ENCODE measurements at regions not wholly inside any gene's neighbourhood (a gene's known extent, or its start where the extent isn't known, plus 50 kb on each side); places are given as distances from the start of the nearest gene placed in this dataset.
"Not testable (repeated sequence)": the region's sequence is repeated elsewhere in the genome, so short reads cannot be mapped to it uniquely, and the experiment has no call there.

DNA sequence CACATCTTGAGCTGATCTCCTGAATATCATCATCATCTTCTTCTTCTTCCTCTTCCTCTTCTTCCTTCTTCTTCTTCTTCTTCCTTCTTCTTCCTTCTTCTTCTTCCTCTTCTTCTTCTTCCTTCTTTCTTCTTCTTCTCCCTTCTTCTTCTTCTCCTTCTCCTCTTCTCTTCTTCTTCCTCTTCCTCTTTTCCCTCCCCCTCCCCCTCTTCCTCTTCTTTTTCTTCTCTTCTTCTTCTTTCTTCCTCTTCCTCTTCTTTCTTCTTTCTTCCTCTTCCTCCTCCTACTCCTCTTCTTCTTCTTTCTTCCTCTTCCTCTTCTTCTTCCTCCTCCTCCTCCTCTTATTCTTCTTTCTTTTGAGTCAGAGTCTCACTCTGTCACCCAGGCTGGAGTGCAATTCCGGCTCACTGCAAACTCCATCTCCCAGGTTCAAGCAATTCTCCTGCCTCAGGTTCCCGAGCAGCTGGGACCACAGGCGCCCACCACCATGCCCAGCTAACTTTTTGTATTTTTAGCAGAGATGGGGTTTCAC lies 197.9 kb upstream of the NANOGP8 start:
- H3K9me3 ChIP-seq (ENCODE audit: control insufficient read depth, insufficient read depth, low read depth, low read length): peaks cover 21% of the 10 kb centered on the region
- H3K36me3 ChIP-seq (ENCODE audit: control insufficient read depth, insufficient read depth, low read length): no peaks in the 10 kb centered on the region
- no peak overlapping the region for H3K27ac ChIP-seq (ENCODE audit: low read depth, low read length)
- no peak overlapping the region for H3K4me3 ChIP-seq (ENCODE audit: low read depth, low read length)
- no peak overlapping the region for H3K9ac ChIP-seq (ENCODE audit: low read length)
- no peaks in the 10 kb centered on the region for H3K4me1 ChIP-seq (ENCODE audit: control insufficient read depth, insufficient read depth, low read length)
- H3K27me3 ChIP-seq (ENCODE audit: control insufficient read depth, insufficient read depth, low read length): no peaks in the 10 kb centered on the region

DNA sequence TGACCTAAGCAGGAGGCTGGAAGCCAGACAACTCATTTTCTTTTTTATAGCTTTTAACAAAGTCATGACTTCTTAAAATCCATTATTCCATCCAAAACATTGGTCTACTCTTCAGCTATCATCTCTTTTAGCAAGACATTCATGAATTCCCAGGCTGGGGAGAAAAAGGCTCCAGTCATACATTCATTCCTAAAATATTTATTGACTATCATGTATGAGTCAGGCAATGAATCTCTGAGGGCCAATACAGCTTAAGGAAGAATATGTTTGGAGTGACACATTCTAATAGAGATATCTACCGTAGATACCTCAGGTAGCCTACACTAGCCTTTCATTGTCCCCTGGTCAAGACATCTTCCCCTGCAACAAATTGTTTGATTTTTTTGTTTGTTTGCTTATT lies 196.4 kb upstream of the NANOGP8 start:
- Histone ChIP-seq H3K27ac (ENCODE audit: low read depth, low read length) (no peak overlapping the region), H3K27me3 (ENCODE audit: control insufficient read depth, insufficient read depth, low read length) (no peaks in the 10 kb centered on the region), H3K4me3 (ENCODE audit: low read depth, low read length) (no peak overlapping the region), H3K9me3 (ENCODE audit: control insufficient read depth, insufficient read depth, low read depth, low read length) (peaks cover 36% of the 10 kb centered on the region), H3K36me3 (ENCODE audit: control insufficient read depth, insufficient read depth, low read length) (no peaks in the 10 kb centered on the region), H3K4me1 (ENCODE audit: control insufficient read depth, insufficient read depth, low read length) (no peaks in the 10 kb centered on the region), H3K9ac (ENCODE audit: low read length) (no peak overlapping the region)

DNA sequence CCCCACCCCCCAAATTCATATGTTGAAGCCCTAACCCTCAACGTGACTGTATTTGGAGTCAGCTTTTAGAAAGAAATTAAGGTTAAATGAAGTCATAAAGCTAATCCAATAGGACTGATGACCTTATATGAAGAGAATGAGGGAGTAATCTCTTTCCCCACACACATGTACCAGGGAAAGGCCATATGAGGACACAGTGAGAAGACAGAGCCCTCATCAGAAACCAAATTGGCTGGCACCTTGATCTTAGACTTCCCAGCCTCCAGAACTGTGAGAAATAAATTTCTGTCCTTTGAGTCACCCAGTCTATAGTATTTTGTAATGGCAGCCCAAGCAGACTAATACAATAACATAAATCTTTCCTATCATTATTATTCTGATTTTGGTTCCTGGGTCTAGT lies 194.7 kb upstream of the NANOGP8 start:
- peaks cover 34% of the 10 kb centered on the region for H3K9me3 ChIP-seq (ENCODE audit: control insufficient read depth, insufficient read depth, low read depth, low read length)
- no peak overlapping the region for H3K27ac ChIP-seq (ENCODE audit: low read depth, low read length)
- no peaks in the 10 kb centered on the region for H3K4me1 ChIP-seq (ENCODE audit: control insufficient read depth, insufficient read depth, low read length)
- no peak overlapping the region for H3K4me3 ChIP-seq (ENCODE audit: low read depth, low read length)
- H3K36me3 ChIP-seq (ENCODE audit: control insufficient read depth, insufficient read depth, low read length): no peaks in the 10 kb centered on the region
- H3K9ac ChIP-seq (ENCODE audit: low read length): no peak overlapping the region
- H3K27me3 ChIP-seq (ENCODE audit: control insufficient read depth, insufficient read depth, low read length): no peaks in the 10 kb centered on the region

DNA sequence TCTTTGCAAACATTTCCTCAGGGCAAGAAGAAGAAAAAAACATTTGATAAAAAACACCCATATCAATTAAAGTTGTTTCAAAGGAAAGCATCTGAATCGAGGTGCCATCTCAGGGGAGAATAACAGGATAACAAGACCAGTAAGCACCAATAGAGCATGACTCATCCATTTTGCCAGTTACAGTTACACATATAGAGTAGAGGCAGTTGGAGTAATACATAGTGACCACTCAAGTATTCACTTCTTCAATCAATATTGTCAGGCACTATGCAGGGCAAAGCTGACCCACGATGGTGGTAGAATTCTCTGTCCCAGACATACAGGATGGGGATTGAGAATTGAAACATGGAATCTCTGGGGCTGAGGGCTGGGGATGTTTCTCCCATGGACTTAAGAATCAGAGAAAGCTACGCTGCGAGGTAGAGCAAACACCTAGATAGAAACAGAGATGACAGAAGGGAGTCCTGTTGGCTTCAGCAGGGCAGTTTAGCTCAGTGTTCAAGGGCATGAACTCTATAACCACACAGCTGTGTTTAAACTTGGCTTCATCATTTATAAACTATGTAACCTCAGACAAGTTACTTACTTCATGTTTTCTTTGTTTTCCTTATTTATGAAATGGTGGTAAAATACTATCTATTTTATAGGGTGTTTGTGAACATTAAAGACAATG lies 186.4 kb upstream of the NANOGP8 start:
- no peak overlapping the region for H3K27ac ChIP-seq (ENCODE audit: low read depth, low read length)
- no peak overlapping the region for H3K4me3 ChIP-seq (ENCODE audit: low read depth, low read length)
- peaks cover 5% of the 10 kb centered on the region; the same call in 1 of the 2 replicates for H3K9me3 ChIP-seq (ENCODE audit: control insufficient read depth, insufficient read depth, low read depth, low read length)
- H3K9ac ChIP-seq (ENCODE audit: low read length): no peak overlapping the region
- no peaks in the 10 kb centered on the region for H3K27me3 ChIP-seq (ENCODE audit: control insufficient read depth, insufficient read depth, low read length)
- H3K4me1 ChIP-seq (ENCODE audit: control insufficient read depth, insufficient read depth, low read length): peaks cover 4% of the 10 kb centered on the region; the same call in 1 of the 2 replicates
- H3K36me3 ChIP-seq (ENCODE audit: control insufficient read depth, insufficient read depth, low read length): no peaks in the 10 kb centered on the region

DNA sequence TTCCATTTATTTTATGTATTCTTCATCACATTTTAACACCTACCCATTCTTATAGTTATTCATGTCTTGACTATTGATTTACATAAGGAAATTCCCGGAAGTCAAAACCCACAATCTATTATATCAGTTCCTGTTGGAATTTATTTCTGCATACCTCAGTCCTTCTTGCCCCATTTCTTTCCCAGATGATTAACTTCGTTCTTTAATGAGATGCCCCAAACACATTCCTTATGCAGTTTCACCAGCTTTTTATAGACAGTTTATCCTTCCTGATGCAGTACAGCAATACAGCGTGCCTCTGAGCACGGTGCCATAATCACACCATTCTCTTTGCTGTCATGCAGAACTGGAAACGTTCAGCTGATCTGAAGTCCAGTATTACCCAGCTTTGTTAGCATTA lies 175.8 kb upstream of the NANOGP8 start:
- Histone ChIP-seq H3K4me1 (ENCODE audit: control insufficient read depth, insufficient read depth, low read length) (peaks cover 24% of the 10 kb centered on the region; the same call in 1 of the 2 replicates), H3K9me3 (ENCODE audit: control insufficient read depth, insufficient read depth, low read depth, low read length) (no peaks in the 10 kb centered on the region), H3K4me3 (ENCODE audit: low read depth, low read length) (no peak overlapping the region), H3K27me3 (ENCODE audit: control insufficient read depth, insufficient read depth, low read length) (no peaks in the 10 kb centered on the region), H3K36me3 (ENCODE audit: control insufficient read depth, insufficient read depth, low read length) (no peaks in the 10 kb centered on the region), H3K27ac (ENCODE audit: low read depth, low read length) (no peak overlapping the region), H3K9ac (ENCODE audit: low read length) (no peak overlapping the region)

DNA sequence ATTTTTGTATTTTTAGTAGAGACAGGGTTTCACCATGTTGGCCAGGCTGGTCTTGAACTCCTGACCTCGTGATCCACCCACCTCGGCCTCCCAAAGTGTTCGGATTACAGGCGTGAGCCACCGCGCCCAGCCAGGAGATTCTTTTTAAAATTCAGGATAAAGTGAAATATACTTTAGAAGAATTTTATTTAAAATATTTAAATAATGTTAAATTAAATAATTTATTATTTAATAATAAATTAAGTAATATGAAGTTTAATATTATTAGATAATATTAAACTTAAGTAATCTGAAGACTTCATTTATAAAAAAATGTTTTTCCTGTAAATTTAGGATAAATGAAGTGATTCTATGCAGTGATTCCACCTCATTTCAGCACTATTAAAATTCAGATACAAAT lies 175.2 kb upstream of the NANOGP8 start:
- not testable (repeated sequence) for H3K36me3 ChIP-seq (ENCODE audit: control insufficient read depth, insufficient read depth, low read length); H3K27ac ChIP-seq (ENCODE audit: low read depth, low read length); H3K4me3 ChIP-seq (ENCODE audit: low read depth, low read length); H3K27me3 ChIP-seq (ENCODE audit: control insufficient read depth, insufficient read depth, low read length); H3K9me3 ChIP-seq (ENCODE audit: control insufficient read depth, insufficient read depth, low read depth, low read length); H3K9ac ChIP-seq (ENCODE audit: low read length)
- peaks cover 22% of the 10 kb centered on the region for H3K4me1 ChIP-seq (ENCODE audit: control insufficient read depth, insufficient read depth, low read length)

DNA sequence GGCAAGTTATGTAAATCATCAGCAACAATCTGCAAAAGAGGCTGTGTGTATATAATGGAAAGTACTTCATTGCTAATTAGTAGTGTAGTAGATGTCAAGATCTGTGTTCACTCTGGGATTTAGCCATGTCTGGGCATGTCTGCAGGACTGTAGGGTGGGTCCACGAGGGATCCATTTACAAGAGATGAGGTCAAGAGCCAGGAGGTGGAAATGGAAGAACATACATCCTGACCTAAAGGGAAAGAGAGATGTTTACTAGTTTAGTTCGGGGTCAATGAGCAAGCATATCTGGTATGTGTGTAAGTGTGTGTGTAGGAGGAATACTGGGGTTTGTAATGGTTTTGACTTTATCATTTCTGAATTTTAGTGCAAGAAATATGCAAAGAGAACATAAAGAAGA lies 171.5 kb upstream of the NANOGP8 start:
- Histone ChIP-seq H3K9me3 (ENCODE audit: control insufficient read depth, insufficient read depth, low read depth, low read length) (no peaks in the 10 kb centered on the region), H3K27ac (ENCODE audit: low read depth, low read length) (peak overlapping the region; percentile 1; the same call in 1 of the 2 replicates), H3K27me3 (ENCODE audit: control insufficient read depth, insufficient read depth, low read length) (no peaks in the 10 kb centered on the region), H3K4me3 (ENCODE audit: low read depth, low read length) (no peak overlapping the region), H3K9ac (ENCODE audit: low read length) (peak overlapping the region; percentile 23), H3K36me3 (ENCODE audit: control insufficient read depth, insufficient read depth, low read length) (no peaks in the 10 kb centered on the region), H3K4me1 (ENCODE audit: control insufficient read depth, insufficient read depth, low read length) (peaks cover 54% of the 10 kb centered on the region)

DNA sequence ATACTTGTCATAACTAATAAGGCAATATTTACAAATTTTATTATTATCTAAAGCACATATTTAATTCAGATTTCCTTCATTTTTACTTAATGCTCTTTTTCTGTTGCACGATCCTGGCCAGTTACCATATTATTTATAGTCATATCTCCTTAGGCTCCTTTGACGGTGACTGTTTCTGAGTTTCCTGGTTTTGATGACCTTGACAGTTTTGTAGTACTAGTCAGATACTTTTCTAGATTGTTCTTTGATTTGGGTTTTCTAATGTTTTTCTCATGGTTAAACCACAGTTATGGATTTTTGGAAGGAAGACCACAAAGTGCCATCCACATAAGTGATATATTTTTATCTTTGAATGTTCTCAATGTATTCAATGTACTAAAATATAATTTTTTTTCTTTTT lies 171.0 kb upstream of the NANOGP8 start:
- Histone ChIP-seq H3K9me3 (ENCODE audit: control insufficient read depth, insufficient read depth, low read depth, low read length) (no peaks in the 10 kb centered on the region), H3K4me3 (ENCODE audit: low read depth, low read length) (no peak overlapping the region), H3K27me3 (ENCODE audit: control insufficient read depth, insufficient read depth, low read length) (no peaks in the 10 kb centered on the region), H3K9ac (ENCODE audit: low read length) (no peak overlapping the region), H3K27ac (ENCODE audit: low read depth, low read length) (no peak overlapping the region), H3K4me1 (ENCODE audit: control insufficient read depth, insufficient read depth, low read length) (peaks cover 58% of the 10 kb centered on the region), H3K36me3 (ENCODE audit: control insufficient read depth, insufficient read depth, low read length) (no peaks in the 10 kb centered on the region)

DNA sequence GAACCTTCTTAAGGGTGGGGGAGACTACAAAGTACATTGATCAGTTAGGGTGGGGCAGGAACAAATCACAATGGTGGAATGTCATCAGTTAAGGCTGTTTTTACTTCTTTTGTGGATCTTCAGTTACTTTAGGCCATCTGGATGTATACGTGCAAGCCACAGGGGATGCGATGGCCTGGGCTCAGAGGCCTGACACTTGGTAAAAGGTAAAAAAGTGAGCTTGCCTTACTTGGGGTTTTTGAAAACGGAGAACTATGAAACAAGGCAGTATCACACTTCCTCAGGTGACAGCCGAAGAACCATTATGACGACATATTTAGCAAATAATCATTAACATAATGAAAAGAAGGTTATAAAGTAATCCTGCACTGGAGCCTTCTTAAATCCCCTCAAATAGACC lies 169.8 kb upstream of the NANOGP8 start:
- H3K27ac ChIP-seq (ENCODE audit: low read depth, low read length): peak overlapping the region; percentile 75; the same call in 1 of the 2 replicates
- not testable (repeated sequence) for H3K4me3 ChIP-seq (ENCODE audit: low read depth, low read length); H3K9me3 ChIP-seq (ENCODE audit: control insufficient read depth, insufficient read depth, low read depth, low read length); H3K27me3 ChIP-seq (ENCODE audit: control insufficient read depth, insufficient read depth, low read length); H3K36me3 ChIP-seq (ENCODE audit: control insufficient read depth, insufficient read depth, low read length)
- peak overlapping the region; percentile 13 for H3K9ac ChIP-seq (ENCODE audit: low read length)
- H3K4me1 ChIP-seq (ENCODE audit: control insufficient read depth, insufficient read depth, low read length): peaks cover 59% of the 10 kb centered on the region

DNA sequence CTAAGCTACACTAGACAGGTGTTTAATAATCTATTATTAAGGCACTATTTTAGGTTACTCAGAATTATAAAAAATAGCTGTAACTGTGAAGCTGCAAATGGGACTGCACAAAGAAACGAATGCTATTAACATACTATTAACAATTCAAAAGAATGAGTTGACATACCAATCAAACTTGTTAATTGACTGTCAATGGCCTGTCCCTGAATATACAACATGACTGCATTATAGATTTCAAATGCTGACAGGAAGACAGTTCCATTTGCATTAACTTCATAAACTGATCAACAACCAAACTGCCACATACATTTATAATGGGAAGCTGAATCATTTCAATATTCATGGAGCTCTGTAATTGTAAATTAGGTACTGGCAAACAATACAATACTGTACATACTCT lies 169.0 kb upstream of the NANOGP8 start:
- peak overlapping the region; percentile 87 for H3K27ac ChIP-seq (ENCODE audit: low read depth, low read length)
- no peaks in the 10 kb centered on the region for H3K36me3 ChIP-seq (ENCODE audit: control insufficient read depth, insufficient read depth, low read length)
- H3K27me3 ChIP-seq (ENCODE audit: control insufficient read depth, insufficient read depth, low read length): no peaks in the 10 kb centered on the region
- peaks cover 59% of the 10 kb centered on the region for H3K4me1 ChIP-seq (ENCODE audit: control insufficient read depth, insufficient read depth, low read length)
- no peaks in the 10 kb centered on the region for H3K9me3 ChIP-seq (ENCODE audit: control insufficient read depth, insufficient read depth, low read depth, low read length)
- peak overlapping the region; percentile 28; the same call in 1 of the 2 replicates for H3K4me3 ChIP-seq (ENCODE audit: low read depth, low read length)
- H3K9ac ChIP-seq (ENCODE audit: low read length): peak overlapping the region; percentile 77

DNA sequence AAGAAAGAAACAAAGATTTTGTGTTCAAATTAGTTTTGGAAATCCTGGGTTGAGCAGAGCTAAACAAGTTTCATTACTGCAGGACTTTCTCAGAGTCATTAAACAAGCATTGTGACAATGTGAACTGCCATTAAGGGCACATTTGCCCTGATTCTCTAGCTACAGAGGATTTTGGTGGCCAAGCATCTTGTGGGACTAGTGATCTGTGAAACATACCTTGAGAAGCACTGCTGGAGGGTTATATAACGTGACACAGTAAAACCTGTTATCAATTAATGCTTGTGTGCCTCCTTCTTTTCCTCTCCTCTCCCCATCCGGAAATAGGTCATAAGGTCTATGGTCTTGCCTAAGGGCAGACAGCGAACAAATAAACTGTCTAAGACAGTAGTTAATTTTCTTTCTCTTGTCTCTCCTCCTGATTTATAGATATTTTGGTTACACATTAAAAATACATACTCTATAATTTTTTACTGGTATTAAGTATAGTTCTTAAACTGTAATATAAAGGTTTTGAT lies 167.3 kb upstream of the NANOGP8 start:
- no peaks in the 10 kb centered on the region for H3K27me3 ChIP-seq (ENCODE audit: control insufficient read depth, insufficient read depth, low read length)
- H3K36me3 ChIP-seq (ENCODE audit: control insufficient read depth, insufficient read depth, low read length): no peaks in the 10 kb centered on the region
- H3K9ac ChIP-seq (ENCODE audit: low read length): peak overlapping the region; percentile 14
- H3K27ac ChIP-seq (ENCODE audit: low read depth, low read length): peak overlapping the region; percentile 31; the same call in 1 of the 2 replicates
- no peak overlapping the region for H3K4me3 ChIP-seq (ENCODE audit: low read depth, low read length)
- H3K9me3 ChIP-seq (ENCODE audit: control insufficient read depth, insufficient read depth, low read depth, low read length): no peaks in the 10 kb centered on the region
- H3K4me1 ChIP-seq (ENCODE audit: control insufficient read depth, insufficient read depth, low read length): peaks cover 65% of the 10 kb centered on the region
